ENCODE measurements at regions not wholly inside any gene's neighbourhood (a gene's known extent, or its start where the extent isn't known, plus 50 kb on each side); places are given as distances from the start of the nearest gene placed in this dataset.

GRCh38 chr5:24177821-24178220 lies 467.0 kb downstream of the CDH10 start:
- no peak for TF ChIP-seq CTCF (conservative IDR thresholded peaks at IDR 0.05; ENCODE audit: low read length)
- no peak for TF ChIP-seq EZH2phosphoT487 (IDR thresholded peaks at IDR 0.05; ENCODE audit: borderline replicate concordance)

Measured in Loucy (cell line).